GM23338 (cell line): ENCODE measurements at regions not wholly inside any gene's neighbourhood (a gene's known extent, or its start where the extent isn't known, plus 50 kb on each side); places are given as distances from the start of the nearest gene placed in this dataset.
A peak's percentile ranks its signal among the peaks of the same experiment; 100 is the strongest.

Source experiments
- ATAC-seq: fragments of 200-7000 bp; cut with Tn5 transposase; 3 replicates; pipeline ENCODE4 v1.9.1; 2020
- DNase-seq: peaks from one replicate; pipeline ENCODE4 v3.0.0-alpha.2; 2015; ENCODE audit warnings: low spot score
- H2AFZ ChIP-seq: fragments of 200-600 bp; sonication (generic); 2 replicates; pipeline ENCODE4 v1.8.0; 2016; ENCODE audit warnings: antibody characterized with exemption, mild to moderate bottlenecking, moderate library complexity
- H3F3A ChIP-seq: fragments of 200-600 bp; sonication (generic); replicated peaks from 2 replicates; pipeline ENCODE4 v1.8.0; 2017; ENCODE audit warnings: antibody characterized with exemption, mixed run types, low read depth
- H3K27ac ChIP-seq: fragments of 200-600 bp; sonication (generic); 2 replicates; pipeline ENCODE4 v1.6.1; 2016; ENCODE audit warnings: low read depth
- H3K27me3 ChIP-seq: fragments of 200-600 bp; sonication (generic); 2 replicates; pipeline ENCODE4 v1.8.0; 2016; ENCODE audit warnings: mild to moderate bottlenecking, mixed run types, moderate library complexity; ENCODE audit not compliant: insufficient read depth
- H3K36me3 ChIP-seq: fragments of 200-600 bp; sonication (generic); 2 replicates; pipeline ENCODE4 v1.8.0; 2016; ENCODE audit warnings: mild to moderate bottlenecking; ENCODE audit not compliant: insufficient read depth
- H3K4me1 ChIP-seq: fragments of 200-600 bp; sonication (generic); 2 replicates; pipeline ENCODE4 v1.8.0; 2016; ENCODE audit warnings: mild to moderate bottlenecking, moderate library complexity; ENCODE audit not compliant: insufficient read depth
- H3K4me2 ChIP-seq: fragments of 200-600 bp; sonication (generic); 2 replicates; pipeline ENCODE4 v1.7.1; 2017; ENCODE audit warnings: mixed run types
- H3K4me3 ChIP-seq: fragments of 200-600 bp; sonication (generic); 2 replicates; pipeline ENCODE4 v1.6.1; 2016; ENCODE audit warnings: mixed run types
- H3K79me2 ChIP-seq: fragments of 200-600 bp; sonication (generic); replicated peaks from 2 replicates; pipeline ENCODE4 v1.8.0; 2017; ENCODE audit warnings: mild to moderate bottlenecking; ENCODE audit not compliant: insufficient read depth
- H3K9me2 ChIP-seq: fragments of 200-600 bp; sonication (generic); 2 replicates; pipeline ENCODE4 v1.8.0; 2017; ENCODE audit not compliant: insufficient read depth
- H4K20me1 ChIP-seq: fragments of 200-600 bp; sonication (generic); replicated peaks from 2 replicates; pipeline ENCODE4 v1.8.0; 2017; ENCODE audit warnings: mild to moderate bottlenecking; ENCODE audit not compliant: insufficient read depth
- H3K27ac Mint-ChIP-seq: 2 replicates; pipeline ENCODE4 v1.8.0; 2020; ENCODE audit warnings: inconsistent platforms, mild to moderate bottlenecking, moderate library complexity, mixed read lengths
- H3K27me3 Mint-ChIP-seq: 3 replicates; pipeline ENCODE4 v1.8.0; 2022; ENCODE audit warnings: low read depth, mild to moderate bottlenecking, moderate library complexity, mixed read lengths, inconsistent platforms; ENCODE audit not compliant: insufficient read depth, poor library complexity
- H3K36me3 Mint-ChIP-seq: 3 replicates; pipeline ENCODE4 v1.8.0; 2021; ENCODE audit warnings: low read depth, mild to moderate bottlenecking, inconsistent platforms, moderate library complexity, mixed read lengths
- H3K4me1 Mint-ChIP-seq: 3 replicates; pipeline ENCODE4 v1.8.0; 2020; ENCODE audit warnings: mild to moderate bottlenecking, inconsistent platforms, mixed read lengths
- H3K4me3 Mint-ChIP-seq: 3 replicates; pipeline ENCODE4 v1.8.0; 2021; ENCODE audit warnings: moderate library complexity, mild to moderate bottlenecking, inconsistent platforms, mixed read lengths
- H3K9me3 Mint-ChIP-seq: 3 replicates; pipeline ENCODE4 v1.8.0; 2020; ENCODE audit warnings: moderate library complexity, mild to moderate bottlenecking, inconsistent platforms, mixed read lengths
- CREB1 ChIP-seq: fragments of 250-450 bp; sonication (Bioruptor Pico); IDR thresholded peaks from 2 replicates; pipeline ENCODE4 v1.5.0; 2020; ENCODE audit warnings: low read depth, mild to moderate bottlenecking, moderate library complexity
- EZH2 ChIP-seq: fragments of 200-600 bp; sonication (generic); IDR thresholded peaks from one replicate; pipeline ENCODE4 v1.8.0; 2017; ENCODE audit warnings: antibody characterized with exemption, mild to moderate bottlenecking, low read depth; ENCODE audit not compliant: unreplicated experiment
- EZH2phosphoT487 ChIP-seq: fragments of 200-600 bp; sonication (generic); IDR thresholded peaks from one replicate; pipeline ENCODE4 v1.8.1; 2018; ENCODE audit warnings: antibody characterized with exemption; ENCODE audit not compliant: unreplicated experiment
- JUNB ChIP-seq: IDR thresholded peaks from one replicate; pipeline ENCODE4 v1.6.1; 2016; ENCODE audit warnings: antibody characterized with exemption; ENCODE audit not compliant: unreplicated experiment
- NANOG ChIP-seq: IDR thresholded peaks from 2 replicates; pipeline ENCODE4 v1.6.1; 2016; ENCODE audit warnings: antibody characterized with exemption, borderline replicate concordance
- POLR2AphosphoS5 ChIP-seq: IDR thresholded peaks from 2 replicates; pipeline ENCODE4 v1.6.1; 2016; ENCODE audit warnings: antibody characterized with exemption, low read depth
- STAT1 ChIP-seq: IDR thresholded peaks from one replicate; pipeline ENCODE4 v1.6.1; 2016; ENCODE audit warnings: antibody characterized with exemption; ENCODE audit not compliant: unreplicated experiment
- ZNF114 ChIP-seq: fragments of 250-450 bp; sonication (Bioruptor Pico); IDR thresholded peaks from 2 replicates; pipeline ENCODE4 v1.5.0; 2020; ENCODE audit warnings: mild to moderate bottlenecking, moderate library complexity
- ZNF331 ChIP-seq: fragments of 250-450 bp; sonication (Bioruptor Pico); IDR thresholded peaks from 2 replicates; pipeline ENCODE4 v1.5.0; 2020; ENCODE audit warnings: low read depth, mild to moderate bottlenecking, moderate library complexity
- TF ChIP-seq, protein P1 (sequence below), 2 experiments: fragments of 200-600 bp in 1 of 2; sonication (generic) in 1 of 2; conservative IDR thresholded peaks; 2 replicates each; pipeline versions ENCODE4 v1.5.1 to v1.6.1; 2016 to 2017; ENCODE audit warnings: antibody characterized with exemption in 2 of 2, low read depth in 2 of 2, mild to moderate bottlenecking in 2 of 2, moderate library complexity in 1 of 2
- TF ChIP-seq, protein P2 (sequence below): IDR thresholded peaks from one replicate; pipeline ENCODE4 v1.6.1; 2018; ENCODE audit warnings: antibody characterized with exemption; ENCODE audit not compliant: unreplicated experiment
- TF ChIP-seq, protein P3 (sequence below): fragments of 250-450 bp; sonication (Bioruptor Pico); IDR thresholded peaks from 2 replicates; pipeline ENCODE4 v1.5.0; 2020; ENCODE audit warnings: mild to moderate bottlenecking, moderate library complexity
- TF ChIP-seq, protein P4 (sequence below): IDR thresholded peaks from 2 replicates; pipeline ENCODE4 v1.6.1; 2016; ENCODE audit warnings: antibody characterized with exemption

DNA sequence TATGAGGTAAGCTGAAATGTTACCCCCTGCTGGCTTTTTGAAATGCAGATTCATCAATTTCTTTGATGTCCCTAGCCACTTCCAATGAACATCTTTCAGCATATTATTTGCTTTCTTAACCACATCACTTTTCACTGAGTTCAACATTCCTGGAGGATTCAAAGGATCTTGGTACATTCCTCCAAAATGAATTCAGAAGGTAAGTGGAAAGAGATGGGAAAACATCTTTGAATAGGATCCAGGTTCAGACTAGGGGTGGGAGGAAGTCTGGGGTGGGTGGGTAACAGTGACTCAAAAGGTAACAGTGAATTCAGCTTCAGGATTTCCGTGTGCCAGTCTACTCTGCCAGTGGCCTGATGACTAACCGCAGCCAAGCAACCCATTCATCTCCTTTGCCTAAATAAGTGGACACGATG lies 180.7 kb downstream of the ZC3H11B start:
- Histone ChIP-seq H3F3A (no peaks in the 10 kb centered on the region), H3K4me3 (no peak overlapping the region), H3K79me2 (no peaks in the 10 kb centered on the region), H3K9me2 (no peaks in the 10 kb centered on the region), H3K27me3 (no peaks in the 10 kb centered on the region), H3K4me1 (peaks cover 11% of the 10 kb centered on the region; the same call in 1 of the 2 replicates), H2AFZ (no peak overlapping the region), H4K20me1 (no peaks in the 10 kb centered on the region), H3K4me2 (no peak overlapping the region), H3K36me3 (no peaks in the 10 kb centered on the region), H3K27ac (no peak overlapping the region)
- TF ChIP-seq, protein P1, sequence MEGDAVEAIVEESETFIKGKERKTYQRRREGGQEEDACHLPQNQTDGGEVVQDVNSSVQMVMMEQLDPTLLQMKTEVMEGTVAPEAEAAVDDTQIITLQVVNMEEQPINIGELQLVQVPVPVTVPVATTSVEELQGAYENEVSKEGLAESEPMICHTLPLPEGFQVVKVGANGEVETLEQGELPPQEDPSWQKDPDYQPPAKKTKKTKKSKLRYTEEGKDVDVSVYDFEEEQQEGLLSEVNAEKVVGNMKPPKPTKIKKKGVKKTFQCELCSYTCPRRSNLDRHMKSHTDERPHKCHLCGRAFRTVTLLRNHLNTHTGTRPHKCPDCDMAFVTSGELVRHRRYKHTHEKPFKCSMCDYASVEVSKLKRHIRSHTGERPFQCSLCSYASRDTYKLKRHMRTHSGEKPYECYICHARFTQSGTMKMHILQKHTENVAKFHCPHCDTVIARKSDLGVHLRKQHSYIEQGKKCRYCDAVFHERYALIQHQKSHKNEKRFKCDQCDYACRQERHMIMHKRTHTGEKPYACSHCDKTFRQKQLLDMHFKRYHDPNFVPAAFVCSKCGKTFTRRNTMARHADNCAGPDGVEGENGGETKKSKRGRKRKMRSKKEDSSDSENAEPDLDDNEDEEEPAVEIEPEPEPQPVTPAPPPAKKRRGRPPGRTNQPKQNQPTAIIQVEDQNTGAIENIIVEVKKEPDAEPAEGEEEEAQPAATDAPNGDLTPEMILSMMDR (conservative IDR thresholded peaks at IDR 0.05; ENCODE audit: low read depth in 2 of 2), result no peak
- TF ChIP-seq CREB1 (no peak), ZNF114 (CRISPR knock-in tag) (no peak), ZNF331 (CRISPR knock-in tag) (no peak), EZH2phosphoT487 (no peak), STAT1 (no peak), POLR2AphosphoS5 (no peak), NANOG (no peak), EZH2 (no peak), JUNB (no peak)
- TF ChIP-seq, protein P2, sequence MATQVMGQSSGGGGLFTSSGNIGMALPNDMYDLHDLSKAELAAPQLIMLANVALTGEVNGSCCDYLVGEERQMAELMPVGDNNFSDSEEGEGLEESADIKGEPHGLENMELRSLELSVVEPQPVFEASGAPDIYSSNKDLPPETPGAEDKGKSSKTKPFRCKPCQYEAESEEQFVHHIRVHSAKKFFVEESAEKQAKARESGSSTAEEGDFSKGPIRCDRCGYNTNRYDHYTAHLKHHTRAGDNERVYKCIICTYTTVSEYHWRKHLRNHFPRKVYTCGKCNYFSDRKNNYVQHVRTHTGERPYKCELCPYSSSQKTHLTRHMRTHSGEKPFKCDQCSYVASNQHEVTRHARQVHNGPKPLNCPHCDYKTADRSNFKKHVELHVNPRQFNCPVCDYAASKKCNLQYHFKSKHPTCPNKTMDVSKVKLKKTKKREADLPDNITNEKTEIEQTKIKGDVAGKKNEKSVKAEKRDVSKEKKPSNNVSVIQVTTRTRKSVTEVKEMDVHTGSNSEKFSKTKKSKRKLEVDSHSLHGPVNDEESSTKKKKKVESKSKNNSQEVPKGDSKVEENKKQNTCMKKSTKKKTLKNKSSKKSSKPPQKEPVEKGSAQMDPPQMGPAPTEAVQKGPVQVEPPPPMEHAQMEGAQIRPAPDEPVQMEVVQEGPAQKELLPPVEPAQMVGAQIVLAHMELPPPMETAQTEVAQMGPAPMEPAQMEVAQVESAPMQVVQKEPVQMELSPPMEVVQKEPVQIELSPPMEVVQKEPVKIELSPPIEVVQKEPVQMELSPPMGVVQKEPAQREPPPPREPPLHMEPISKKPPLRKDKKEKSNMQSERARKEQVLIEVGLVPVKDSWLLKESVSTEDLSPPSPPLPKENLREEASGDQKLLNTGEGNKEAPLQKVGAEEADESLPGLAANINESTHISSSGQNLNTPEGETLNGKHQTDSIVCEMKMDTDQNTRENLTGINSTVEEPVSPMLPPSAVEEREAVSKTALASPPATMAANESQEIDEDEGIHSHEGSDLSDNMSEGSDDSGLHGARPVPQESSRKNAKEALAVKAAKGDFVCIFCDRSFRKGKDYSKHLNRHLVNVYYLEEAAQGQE, result no peak
- TF ChIP-seq, protein P3, sequence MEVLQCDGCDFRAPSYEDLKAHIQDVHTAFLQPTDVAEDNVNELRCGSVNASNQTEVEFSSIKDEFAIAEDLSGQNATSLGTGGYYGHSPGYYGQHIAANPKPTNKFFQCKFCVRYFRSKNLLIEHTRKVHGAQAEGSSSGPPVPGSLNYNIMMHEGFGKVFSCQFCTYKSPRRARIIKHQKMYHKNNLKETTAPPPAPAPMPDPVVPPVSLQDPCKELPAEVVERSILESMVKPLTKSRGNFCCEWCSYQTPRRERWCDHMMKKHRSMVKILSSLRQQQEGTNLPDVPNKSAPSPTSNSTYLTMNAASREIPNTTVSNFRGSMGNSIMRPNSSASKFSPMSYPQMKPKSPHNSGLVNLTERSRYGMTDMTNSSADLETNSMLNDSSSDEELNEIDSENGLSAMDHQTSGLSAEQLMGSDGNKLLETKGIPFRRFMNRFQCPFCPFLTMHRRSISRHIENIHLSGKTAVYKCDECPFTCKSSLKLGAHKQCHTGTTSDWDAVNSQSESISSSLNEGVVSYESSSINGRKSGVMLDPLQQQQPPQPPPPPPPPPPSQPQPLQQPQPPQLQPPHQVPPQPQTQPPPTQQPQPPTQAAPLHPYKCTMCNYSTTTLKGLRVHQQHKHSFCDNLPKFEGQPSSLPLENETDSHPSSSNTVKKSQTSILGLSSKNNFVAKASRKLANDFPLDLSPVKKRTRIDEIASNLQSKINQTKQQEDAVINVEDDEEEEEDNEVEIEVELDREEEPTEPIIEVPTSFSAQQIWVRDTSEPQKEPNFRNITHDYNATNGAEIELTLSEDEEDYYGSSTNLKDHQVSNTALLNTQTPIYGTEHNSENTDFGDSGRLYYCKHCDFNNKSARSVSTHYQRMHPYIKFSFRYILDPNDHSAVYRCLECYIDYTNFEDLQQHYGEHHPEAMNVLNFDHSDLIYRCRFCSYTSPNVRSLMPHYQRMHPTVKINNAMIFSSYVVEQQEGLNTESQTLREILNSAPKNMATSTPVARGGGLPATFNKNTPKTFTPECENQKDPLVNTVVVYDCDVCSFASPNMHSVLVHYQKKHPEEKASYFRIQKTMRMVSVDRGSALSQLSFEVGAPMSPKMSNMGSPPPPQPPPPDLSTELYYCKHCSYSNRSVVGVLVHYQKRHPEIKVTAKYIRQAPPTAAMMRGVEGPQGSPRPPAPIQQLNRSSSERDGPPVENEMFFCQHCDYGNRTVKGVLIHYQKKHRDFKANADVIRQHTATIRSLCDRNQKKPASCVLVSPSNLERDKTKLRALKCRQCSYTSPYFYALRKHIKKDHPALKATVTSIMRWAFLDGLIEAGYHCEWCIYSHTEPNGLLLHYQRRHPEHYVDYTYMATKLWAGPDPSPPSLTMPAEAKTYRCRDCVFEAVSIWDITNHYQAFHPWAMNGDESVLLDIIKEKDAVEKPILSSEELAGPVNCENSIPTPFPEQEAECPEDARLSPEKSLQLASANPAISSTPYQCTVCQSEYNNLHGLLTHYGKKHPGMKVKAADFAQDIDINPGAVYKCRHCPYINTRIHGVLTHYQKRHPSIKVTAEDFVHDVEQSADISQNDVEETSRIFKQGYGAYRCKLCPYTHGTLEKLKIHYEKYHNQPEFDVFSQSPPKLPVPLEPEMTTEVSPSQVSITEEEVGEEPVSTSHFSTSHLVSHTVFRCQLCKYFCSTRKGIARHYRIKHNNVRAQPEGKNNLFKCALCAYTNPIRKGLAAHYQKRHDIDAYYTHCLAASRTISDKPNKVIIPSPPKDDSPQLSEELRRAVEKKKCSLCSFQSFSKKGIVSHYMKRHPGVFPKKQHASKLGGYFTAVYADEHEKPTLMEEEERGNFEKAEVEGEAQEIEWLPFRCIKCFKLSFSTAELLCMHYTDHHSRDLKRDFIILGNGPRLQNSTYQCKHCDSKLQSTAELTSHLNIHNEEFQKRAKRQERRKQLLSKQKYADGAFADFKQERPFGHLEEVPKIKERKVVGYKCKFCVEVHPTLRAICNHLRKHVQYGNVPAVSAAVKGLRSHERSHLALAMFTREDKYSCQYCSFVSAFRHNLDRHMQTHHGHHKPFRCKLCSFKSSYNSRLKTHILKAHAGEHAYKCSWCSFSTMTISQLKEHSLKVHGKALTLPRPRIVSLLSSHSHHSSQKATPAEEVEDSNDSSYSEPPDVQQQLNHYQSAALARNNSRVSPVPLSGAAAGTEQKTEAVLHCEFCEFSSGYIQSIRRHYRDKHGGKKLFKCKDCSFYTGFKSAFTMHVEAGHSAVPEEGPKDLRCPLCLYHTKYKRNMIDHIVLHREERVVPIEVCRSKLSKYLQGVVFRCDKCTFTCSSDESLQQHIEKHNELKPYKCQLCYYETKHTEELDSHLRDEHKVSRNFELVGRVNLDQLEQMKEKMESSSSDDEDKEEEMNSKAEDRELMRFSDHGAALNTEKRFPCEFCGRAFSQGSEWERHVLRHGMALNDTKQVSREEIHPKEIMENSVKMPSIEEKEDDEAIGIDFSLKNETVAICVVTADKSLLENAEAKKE (CRISPR knock-in tag), result no peak
- TF ChIP-seq, protein P4, sequence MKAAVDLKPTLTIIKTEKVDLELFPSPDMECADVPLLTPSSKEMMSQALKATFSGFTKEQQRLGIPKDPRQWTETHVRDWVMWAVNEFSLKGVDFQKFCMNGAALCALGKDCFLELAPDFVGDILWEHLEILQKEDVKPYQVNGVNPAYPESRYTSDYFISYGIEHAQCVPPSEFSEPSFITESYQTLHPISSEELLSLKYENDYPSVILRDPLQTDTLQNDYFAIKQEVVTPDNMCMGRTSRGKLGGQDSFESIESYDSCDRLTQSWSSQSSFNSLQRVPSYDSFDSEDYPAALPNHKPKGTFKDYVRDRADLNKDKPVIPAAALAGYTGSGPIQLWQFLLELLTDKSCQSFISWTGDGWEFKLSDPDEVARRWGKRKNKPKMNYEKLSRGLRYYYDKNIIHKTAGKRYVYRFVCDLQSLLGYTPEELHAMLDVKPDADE, result no peak
- Mint-ChIP-seq H3K9me3 (no peaks in the 10 kb centered on the region), H3K27ac (no peak overlapping the region), H3K27me3 (peaks cover 1% of the 10 kb centered on the region), H3K36me3 (no peaks in the 10 kb centered on the region), H3K4me1 (peaks cover 25% of the 10 kb centered on the region), H3K4me3 (no peak overlapping the region)
- ATAC-seq (no peak), DNase-seq (peak; percentile 5)
